Breast epithelium (tissue), 4 donors: ENCODE measurements at regions not wholly inside any gene's neighbourhood (a gene's known extent, or its start where the extent isn't known, plus 50 kb on each side); places are given as distances from the start of the nearest gene placed in this dataset.

Source experiments
- DNase-seq, 2 donors: peaks; one replicate each; pipeline ENCODE4 v3.0.0-alpha.2; 2019; ENCODE audit warnings: low spot score in 2 of 2
- H3K27ac ChIP-seq, 2 donors: fragments of 200-600 bp; sonication (generic) in 1 of 2; one replicate each; pipeline ENCODE4 v1.5.1; 2016 to 2019; ENCODE audit warnings: mild to moderate bottlenecking in 1 of 2
- H3K27me3 ChIP-seq, 2 donors: fragments of 200-600 bp; sonication (generic) in 1 of 2; one replicate each; pipeline versions ENCODE4 v1.5.1 to v1.6.0; 2017 to 2019; ENCODE audit warnings: control low read depth in 1 of 2, mild to moderate bottlenecking in 1 of 2
- H3K36me3 ChIP-seq: fragments of 200-600 bp; one replicate; pipeline ENCODE4 v1.5.1; 2019
- H3K4me1 ChIP-seq, 2 donors: fragments of 200-600 bp; sonication (generic); one replicate each; pipeline ENCODE4 v1.5.1; 2016 to 2019; ENCODE audit warnings: control low read depth in 1 of 2
- H3K4me3 ChIP-seq, 3 donors: fragments of 200-600 bp; sonication (generic); 1 replicate in 2 of 3; 2 replicates in 1 of 3; pipeline ENCODE4 v1.5.1; 2016 to 2019; ENCODE audit warnings: mild to moderate bottlenecking in 3 of 3, moderate library complexity in 2 of 3
- H3K9me3 ChIP-seq, 2 donors: fragments of 200-600 bp; sonication (generic) in 1 of 2; one replicate each; pipeline ENCODE4 v1.5.1; 2016 to 2019; ENCODE audit warnings: control low read depth in 1 of 2
- CTCF ChIP-seq, 3 donors: fragments of 450-650 bp; IDR thresholded peaks; one replicate each; pipeline ENCODE4 v1.5.1; 2016 to 2017; ENCODE audit warnings: antibody characterized with exemption in 3 of 3, mild to moderate bottlenecking in 3 of 3, moderate library complexity in 3 of 3
- POLR2A ChIP-seq: fragments of 450-650 bp; IDR thresholded peaks from one replicate; pipeline ENCODE4 v1.6.1; 2016; ENCODE audit warnings: antibody characterized with exemption, mild to moderate bottlenecking, moderate library complexity
- POLR2AphosphoS5 ChIP-seq, 3 donors: sonication (generic); formaldehyde crosslinking; IDR thresholded peaks; one replicate each; pipeline ENCODE4 v1.6.1; 2017; ENCODE audit warnings: antibody characterized with exemption in 3 of 3
- intact Hi-C: fragments of 100-400 bp; cut with DNase I; formaldehyde crosslinking; loops from one replicate; pipeline ENCODE4 v1.15.1; 2023; ENCODE audit warnings: low total_unique reads

DNA sequence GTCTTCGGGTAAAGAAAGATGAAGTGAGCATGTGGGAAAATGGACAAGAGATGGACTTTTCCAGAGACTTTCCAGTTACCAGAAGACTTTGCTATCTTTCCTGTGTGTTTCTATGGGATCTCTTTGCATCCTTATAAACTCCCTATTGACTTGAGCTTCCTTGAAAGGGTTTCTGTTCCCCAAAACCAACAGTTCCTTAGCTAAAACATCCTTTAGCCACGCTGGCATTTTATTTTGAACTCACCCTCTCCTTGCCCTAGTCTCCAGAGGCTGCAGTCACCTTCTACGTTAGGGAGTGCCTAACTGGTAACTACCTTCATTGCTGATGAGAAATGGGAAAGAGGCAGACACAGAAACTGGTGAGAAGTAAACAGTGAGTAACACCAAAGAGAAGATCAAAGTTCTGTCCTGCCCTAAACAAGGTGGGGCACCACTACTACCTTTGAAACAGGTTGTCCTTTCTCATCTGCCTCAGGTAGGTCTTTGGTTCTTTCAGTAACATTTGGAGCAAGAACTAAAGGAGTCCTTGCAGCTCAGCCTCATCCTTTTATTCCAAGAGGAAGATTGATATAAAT, 402.9 kb downstream of the ENC1 start:
- no peak for DNase-seq
- H3K27me3 ChIP-seq = no peaks in the 10 kb centered on the region
- no peak overlapping the region for H3K27ac ChIP-seq
- intact Hi-C loops = no loop called here
- H3K9me3 ChIP-seq = no peaks in the 10 kb centered on the region
- no peak overlapping the region for H3K4me3 ChIP-seq
- TF ChIP-seq POLR2AphosphoS5 (IDR thresholded peaks at IDR 0.05) = no peak
- TF ChIP-seq CTCF (IDR thresholded peaks at IDR 0.05) = no peak
- no peak for TF ChIP-seq POLR2A
- peaks cover 0 to 4% of the 10 kb centered on the region in 2 donors for H3K4me1 ChIP-seq
- H3K36me3 ChIP-seq = no peaks in the 10 kb centered on the region

DNA sequence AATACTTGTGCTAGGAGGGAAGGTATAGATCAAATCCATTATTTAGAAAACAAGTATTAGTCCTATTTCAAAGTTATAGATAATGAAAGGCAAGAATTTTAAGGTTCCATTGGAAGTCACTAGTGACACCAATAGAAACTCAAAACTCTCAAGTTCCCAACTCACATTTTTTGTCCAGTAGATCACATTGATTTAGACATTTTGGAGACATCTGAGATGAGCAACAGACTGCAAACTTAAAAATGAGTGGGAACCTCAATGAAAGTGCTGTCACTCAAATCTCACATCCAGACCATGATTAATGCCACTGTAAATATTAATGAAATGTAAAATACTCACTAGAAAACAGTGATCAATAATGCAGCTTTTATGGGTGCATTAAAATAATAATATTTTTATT, 405.0 kb downstream of the ENC1 start:
- TF ChIP-seq POLR2AphosphoS5 (IDR thresholded peaks at IDR 0.05) (no peak), CTCF (IDR thresholded peaks at IDR 0.05) (no peak), POLR2A (no peak)
- Histone ChIP-seq H3K9me3 (no peaks in the 10 kb centered on the region), H3K36me3 (no peaks in the 10 kb centered on the region), H3K4me1 (no peaks in the 10 kb centered on the region), H3K4me3 (no peak overlapping the region), H3K27ac (no peak overlapping the region), H3K27me3 (no peaks in the 10 kb centered on the region)
- DNase-seq = no peak
- intact Hi-C loops = no loop called here

DNA sequence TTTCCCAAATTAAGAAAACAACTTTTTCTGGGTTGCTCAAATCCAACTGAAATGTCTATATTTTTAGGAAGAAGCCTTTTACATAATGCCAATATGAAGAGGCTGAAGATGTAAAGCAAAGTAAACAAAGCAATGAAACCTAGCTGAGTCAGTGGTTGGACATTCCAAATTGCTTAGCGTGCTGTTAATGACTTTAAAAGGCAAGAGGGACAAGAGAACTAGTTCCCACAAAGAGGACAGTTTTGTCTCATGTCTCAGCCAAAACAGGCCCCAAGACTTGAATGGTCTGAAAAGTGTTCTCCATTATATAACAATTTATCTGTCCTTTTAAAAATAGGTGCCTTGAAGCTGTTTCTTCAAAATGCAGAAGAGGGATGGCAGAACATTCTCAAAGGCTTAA, 407.0 kb downstream of the ENC1 start:
- Histone ChIP-seq H3K4me1 (no peaks in the 10 kb centered on the region), H3K36me3 (no peaks in the 10 kb centered on the region), H3K27me3 (no peaks in the 10 kb centered on the region), H3K9me3 (no peaks in the 10 kb centered on the region), H3K4me3 (no peak overlapping the region), H3K27ac (no peak overlapping the region)
- TF ChIP-seq POLR2A = no peak
- TF ChIP-seq POLR2AphosphoS5 (IDR thresholded peaks at IDR 0.05) = no peak
- no peak for TF ChIP-seq CTCF (IDR thresholded peaks at IDR 0.05)
- intact Hi-C loops = no loop called here
- DNase-seq = no peak

GRCh38 chr5:74233091-74233490, 407.4 kb downstream of the ENC1 start:
- DNase-seq = no peak
- H3K4me3 ChIP-seq = no peak overlapping the region
- TF ChIP-seq POLR2AphosphoS5 (IDR thresholded peaks at IDR 0.05) (no peak), CTCF (IDR thresholded peaks at IDR 0.05) (no peak), POLR2A (no peak)
- no peaks in the 10 kb centered on the region for H3K27me3 ChIP-seq
- no peaks in the 10 kb centered on the region for H3K9me3 ChIP-seq
- no peaks in the 10 kb centered on the region for H3K36me3 ChIP-seq
- intact Hi-C loops = no loop called here
- H3K27ac ChIP-seq = peak overlapping the region; percentile 15 to 49
- no peaks in the 10 kb centered on the region for H3K4me1 ChIP-seq

GRCh38 chr5:74232276-74232675, 408.3 kb downstream of the ENC1 start:
- peak in 1 of 2 donors; percentile 82 for DNase-seq
- intact Hi-C loops = no loop called here
- Histone ChIP-seq H3K27ac (peak overlapping the region in 1 of 2 donors; percentile 15), H3K9me3 (no peaks in the 10 kb centered on the region), H3K36me3 (no peaks in the 10 kb centered on the region), H3K27me3 (no peaks in the 10 kb centered on the region), H3K4me3 (no peak overlapping the region), H3K4me1 (no peaks in the 10 kb centered on the region)
- no peak for TF ChIP-seq POLR2AphosphoS5 (IDR thresholded peaks at IDR 0.05)
- no peak for TF ChIP-seq POLR2A
- no peak for TF ChIP-seq CTCF (IDR thresholded peaks at IDR 0.05)
